HFFc6 (cell line): ENCODE measurements at regions not wholly inside any gene's neighbourhood (a gene's known extent, or its start where the extent isn't known, plus 50 kb on each side); places are given as distances from the start of the nearest gene placed in this dataset.

Source experiments
- DNase-seq: peaks from one replicate; pipeline ENCODE4 v3.0.0-alpha.2; 2018
- H3K27ac Mint-ChIP-seq: 2 replicates; pipeline ENCODE4 v1.8.0; 2020; ENCODE audit warnings: mild to moderate bottlenecking, mixed read lengths
- H3K27me3 Mint-ChIP-seq: 2 replicates; pipeline ENCODE4 v1.8.0; 2021; ENCODE audit warnings: mild to moderate bottlenecking, moderate library complexity, mixed read lengths; ENCODE audit not compliant: insufficient read depth
- H3K36me3 Mint-ChIP-seq: 2 replicates; pipeline ENCODE4 v1.8.0; 2021; ENCODE audit warnings: low read depth, mixed read lengths
- H3K4me1 Mint-ChIP-seq: 2 replicates; pipeline ENCODE4 v1.8.0; 2020; ENCODE audit warnings: low read depth, mixed read lengths
- H3K4me3 Mint-ChIP-seq: 2 replicates; pipeline ENCODE4 v1.8.0; 2020; ENCODE audit warnings: mild to moderate bottlenecking, moderate library complexity, mixed read lengths
- H3K9me3 Mint-ChIP-seq: 2 replicates; pipeline ENCODE4 v1.8.0; 2020; ENCODE audit warnings: mild to moderate bottlenecking, mixed read lengths
- TF ChIP-seq, protein P1 (sequence below): fragments of 200-600 bp; sonication (generic); IDR thresholded peaks from 2 replicates; pipeline ENCODE4 v1.5.0; 2021; ENCODE audit warnings: antibody characterized with exemption, mild to moderate bottlenecking

DNA sequence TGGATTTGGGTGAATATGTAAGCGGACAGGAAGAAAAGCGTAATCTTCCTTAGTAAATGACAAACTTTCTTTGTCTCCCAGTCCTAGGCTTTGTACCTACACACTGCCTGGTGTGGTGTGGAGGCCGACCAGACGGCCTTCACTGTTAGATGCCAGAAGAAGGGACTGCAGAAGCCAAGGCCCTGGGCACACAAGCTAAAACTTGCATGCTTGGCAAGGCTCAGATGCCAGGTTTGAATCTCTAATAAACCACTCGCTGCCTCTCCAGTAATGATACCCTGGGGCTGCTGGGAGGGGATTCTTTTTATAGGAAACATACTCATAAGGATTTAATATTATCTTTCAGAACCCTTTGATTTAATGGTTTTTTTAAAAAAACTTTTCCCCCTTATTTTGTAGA, 263.8 kb downstream of the PTPRC start:
- H3K27me3 Mint-ChIP-seq: no peaks in the 10 kb centered on the region; the same call in 1 of the 2 replicates
- H3K4me3 Mint-ChIP-seq: peak overlapping the region; percentile 57; the same call in 1 of the 2 replicates
- peaks cover 34% of the 10 kb centered on the region for H3K36me3 Mint-ChIP-seq
- peaks cover 54% of the 10 kb centered on the region for H3K4me1 Mint-ChIP-seq
- TF ChIP-seq, protein P1, sequence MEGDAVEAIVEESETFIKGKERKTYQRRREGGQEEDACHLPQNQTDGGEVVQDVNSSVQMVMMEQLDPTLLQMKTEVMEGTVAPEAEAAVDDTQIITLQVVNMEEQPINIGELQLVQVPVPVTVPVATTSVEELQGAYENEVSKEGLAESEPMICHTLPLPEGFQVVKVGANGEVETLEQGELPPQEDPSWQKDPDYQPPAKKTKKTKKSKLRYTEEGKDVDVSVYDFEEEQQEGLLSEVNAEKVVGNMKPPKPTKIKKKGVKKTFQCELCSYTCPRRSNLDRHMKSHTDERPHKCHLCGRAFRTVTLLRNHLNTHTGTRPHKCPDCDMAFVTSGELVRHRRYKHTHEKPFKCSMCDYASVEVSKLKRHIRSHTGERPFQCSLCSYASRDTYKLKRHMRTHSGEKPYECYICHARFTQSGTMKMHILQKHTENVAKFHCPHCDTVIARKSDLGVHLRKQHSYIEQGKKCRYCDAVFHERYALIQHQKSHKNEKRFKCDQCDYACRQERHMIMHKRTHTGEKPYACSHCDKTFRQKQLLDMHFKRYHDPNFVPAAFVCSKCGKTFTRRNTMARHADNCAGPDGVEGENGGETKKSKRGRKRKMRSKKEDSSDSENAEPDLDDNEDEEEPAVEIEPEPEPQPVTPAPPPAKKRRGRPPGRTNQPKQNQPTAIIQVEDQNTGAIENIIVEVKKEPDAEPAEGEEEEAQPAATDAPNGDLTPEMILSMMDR: no peak
- peak overlapping the region; percentile 64 for H3K27ac Mint-ChIP-seq
- no peaks in the 10 kb centered on the region for H3K9me3 Mint-ChIP-seq
- DNase-seq: no peak

DNA sequence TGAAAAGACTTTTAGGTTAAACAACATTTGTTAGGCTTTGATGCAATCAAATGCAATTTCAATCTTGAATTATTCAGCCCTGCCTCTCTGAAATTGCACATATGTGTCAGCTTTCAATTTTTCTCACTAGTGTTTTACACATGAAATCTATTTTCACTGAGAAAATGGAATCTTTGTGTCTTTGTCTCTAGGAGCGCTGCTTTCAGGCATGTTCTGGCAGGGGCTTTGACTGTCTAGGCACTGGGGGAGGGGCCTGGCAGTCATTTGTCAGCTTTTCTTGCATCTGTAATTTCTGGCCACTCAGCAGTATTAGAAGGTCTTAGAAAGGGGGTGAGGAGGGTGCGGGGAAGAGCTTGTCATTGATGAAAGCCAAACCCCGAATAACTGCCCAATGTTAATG, 264.4 kb downstream of the PTPRC start:
- Mint-ChIP-seq H3K36me3 (peaks cover 35% of the 10 kb centered on the region), H3K9me3 (no peaks in the 10 kb centered on the region), H3K27ac (peak overlapping the region; percentile 64), H3K4me3 (peak overlapping the region; percentile 57), H3K27me3 (no peaks in the 10 kb centered on the region; the same call in 1 of the 2 replicates), H3K4me1 (peaks cover 54% of the 10 kb centered on the region)
- TF ChIP-seq, protein P1: no peak
- no peak for DNase-seq

DNA sequence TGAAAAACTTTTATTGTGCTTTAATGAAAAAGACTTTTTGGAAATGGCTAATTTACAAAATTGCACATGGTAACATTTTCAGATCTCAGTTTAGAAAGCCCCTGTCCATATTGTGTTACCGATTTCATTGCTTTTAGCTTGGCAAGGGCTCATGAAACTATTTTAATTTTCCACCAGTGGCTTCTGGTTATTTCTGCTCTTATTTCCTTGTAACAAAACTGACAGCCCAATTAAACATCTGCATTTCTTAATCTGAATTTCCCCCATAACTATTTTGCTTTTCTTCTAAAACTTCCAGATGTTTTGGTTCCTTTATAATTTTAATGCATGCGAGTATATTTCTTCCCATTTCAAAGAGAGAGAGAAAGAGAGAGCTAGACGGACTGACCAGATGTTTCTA, 264.8 kb downstream of the PTPRC start:
- TF ChIP-seq, protein P1: no peak
- H3K27me3 Mint-ChIP-seq: no peaks in the 10 kb centered on the region; the same call in 1 of the 2 replicates
- H3K9me3 Mint-ChIP-seq: no peaks in the 10 kb centered on the region
- H3K4me3 Mint-ChIP-seq: peak overlapping the region; percentile 57
- peaks cover 54% of the 10 kb centered on the region for H3K4me1 Mint-ChIP-seq
- H3K27ac Mint-ChIP-seq: peak overlapping the region; percentile 64; the same call in 1 of the 2 replicates
- H3K36me3 Mint-ChIP-seq: peaks cover 38% of the 10 kb centered on the region
- no peak for DNase-seq

DNA sequence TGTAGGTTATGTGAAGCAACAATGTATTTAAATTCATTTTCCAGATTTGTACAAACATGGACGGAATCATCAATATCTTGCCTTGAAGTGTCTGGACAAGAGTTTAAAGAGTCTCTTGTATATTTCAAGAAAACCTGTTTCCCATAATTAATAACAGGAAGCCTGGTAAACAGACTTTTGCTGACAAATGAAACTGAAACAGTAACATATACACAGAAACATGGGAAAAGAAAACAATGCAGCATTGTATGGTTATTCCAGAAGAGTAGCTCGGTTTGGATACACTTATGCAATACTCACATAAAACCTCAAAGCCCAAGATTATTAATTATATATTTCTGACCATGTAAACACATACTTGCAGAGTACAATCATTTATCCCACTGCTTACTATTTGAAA, 265.5 kb downstream of the PTPRC start:
- Mint-ChIP-seq H3K36me3 (peaks cover 36% of the 10 kb centered on the region), H3K4me3 (peak overlapping the region; percentile 57), H3K9me3 (no peaks in the 10 kb centered on the region), H3K27me3 (no peaks in the 10 kb centered on the region; the same call in 1 of the 2 replicates), H3K27ac (peak overlapping the region; percentile 54), H3K4me1 (peaks cover 59% of the 10 kb centered on the region)
- DNase-seq: peak; percentile 38
- TF ChIP-seq, protein P1: no peak

DNA sequence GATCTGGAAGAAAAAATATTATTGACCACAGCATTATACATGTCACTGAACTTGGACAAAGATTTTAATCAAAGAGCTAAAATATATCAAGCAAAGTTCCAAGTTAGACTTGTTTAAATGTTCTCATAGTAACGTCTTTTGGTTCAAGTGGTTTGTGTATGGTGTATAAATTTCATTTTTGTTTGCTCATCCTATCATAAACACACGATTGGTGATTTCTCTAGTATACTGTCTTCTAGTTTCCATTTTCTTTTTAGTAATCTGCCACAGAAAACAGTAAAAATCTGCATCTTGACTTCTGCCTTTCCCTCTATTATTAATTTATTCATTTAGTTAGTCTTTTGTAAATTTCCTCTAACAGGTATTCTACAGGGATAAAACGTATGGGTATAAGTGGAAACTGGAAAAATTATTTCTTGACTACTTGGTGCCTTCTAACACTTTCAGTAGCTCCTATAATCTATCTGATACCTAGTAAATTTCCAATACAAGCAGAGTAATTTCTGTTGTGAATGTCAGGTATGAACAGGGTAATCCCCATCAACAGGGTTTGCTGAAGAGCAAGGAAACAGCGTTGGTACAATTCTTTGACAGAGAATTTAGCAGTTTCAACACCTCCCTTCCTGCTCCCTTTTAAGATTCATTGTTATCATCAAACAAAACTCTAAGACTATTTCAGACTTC, 268.0 kb downstream of the PTPRC start:
- no peak for DNase-seq

More for the DNA sequence above, 268.0 kb downstream of the PTPRC start:
- H3K9me3 Mint-ChIP-seq: no peaks in the 10 kb centered on the region
- no peak overlapping the region for H3K4me3 Mint-ChIP-seq
- peaks cover 72% of the 10 kb centered on the region for H3K4me1 Mint-ChIP-seq
- no peak overlapping the region for H3K27ac Mint-ChIP-seq
- H3K27me3 Mint-ChIP-seq: no peaks in the 10 kb centered on the region
- H3K36me3 Mint-ChIP-seq: peaks cover 39% of the 10 kb centered on the region
- TF ChIP-seq, protein P1: no peak
